Mesenchymal stem cell (in vitro differentiated cells and primary cell): ENCODE measurements at regions not wholly inside any gene's neighbourhood (a gene's known extent, or its start where the extent isn't known, plus 50 kb on each side); places are given as distances from the start of the nearest gene placed in this dataset.

Source experiments
- DNase-seq: peaks from one replicate; pipeline ENCODE4 v3.0.0-alpha.2; 2013
- H2AFZ ChIP-seq: one replicate; pipeline ENCODE4 v1.6.1; 2013; ENCODE audit warnings: low read depth, mild to moderate bottlenecking, control low read depth, inconsistent platforms, low read length, moderate library complexity
- H2AK5ac ChIP-seq: 2 replicates; pipeline ENCODE4 v1.6.1; 2013; ENCODE audit warnings: low read length, moderate library complexity, mild to moderate bottlenecking, inconsistent platforms; ENCODE audit not compliant: severe bottlenecking
- H2BK120ac ChIP-seq: one replicate; pipeline ENCODE4 v1.6.1; 2013; ENCODE audit warnings: low read depth, mild to moderate bottlenecking, inconsistent platforms, low read length, moderate library complexity
- H2BK12ac ChIP-seq, 2 experiments: one replicate each; pipeline ENCODE4 v1.6.1; 2013; ENCODE audit warnings: inconsistent platforms in 2 of 2, low read length in 2 of 2, mild to moderate bottlenecking in 2 of 2, moderate library complexity in 2 of 2, control low read depth in 1 of 2
- H2BK15ac ChIP-seq: one replicate; pipeline ENCODE4 v1.6.1; 2013; ENCODE audit warnings: mild to moderate bottlenecking, low read depth, inconsistent platforms; ENCODE audit not compliant: poor library complexity, severe bottlenecking
- H2BK5ac ChIP-seq: 2 replicates; pipeline ENCODE4 v1.6.1; 2013; ENCODE audit warnings: low read depth, mild to moderate bottlenecking, low read length, control low read depth, inconsistent platforms; ENCODE audit not compliant: poor library complexity, severe bottlenecking
- H3K14ac ChIP-seq, 2 experiments: one replicate each; pipeline ENCODE4 v1.6.1; 2013; ENCODE audit warnings: inconsistent platforms in 2 of 2, low read length in 2 of 2, control low read depth in 1 of 2, mild to moderate bottlenecking in 1 of 2, moderate library complexity in 1 of 2
- H3K18ac ChIP-seq, 2 experiments: one replicate each; pipeline ENCODE4 v1.6.1; 2013; ENCODE audit warnings: inconsistent platforms in 2 of 2, low read length in 2 of 2, control low read depth in 1 of 2, low read depth in 1 of 2, mild to moderate bottlenecking in 1 of 2
- H3K23ac ChIP-seq, 2 experiments: one replicate each; pipeline ENCODE4 v1.6.1; 2013; ENCODE audit warnings: inconsistent platforms in 2 of 2, low read length in 2 of 2, mild to moderate bottlenecking in 2 of 2, moderate library complexity in 2 of 2, control low read depth in 1 of 2
- H3K27ac ChIP-seq: 2 replicates; pipeline ENCODE4 v1.5.1; 2013; ENCODE audit warnings: mild to moderate bottlenecking, moderate library complexity, low read length, control low read depth, inconsistent platforms; ENCODE audit not compliant: poor library complexity, severe bottlenecking
- H3K27me3 ChIP-seq, 2 experiments: 2 replicates each; pipeline versions ENCODE4 v1.6.1 to v1.7.0; 2013; ENCODE audit warnings: low read length in 2 of 2, mild to moderate bottlenecking in 2 of 2, moderate library complexity in 2 of 2, control low read depth in 1 of 2, inconsistent platforms in 1 of 2; ENCODE audit not compliant: control insufficient read depth in 1 of 2, insufficient read depth in 1 of 2
- H3K36me3 ChIP-seq, 2 experiments: 2 replicates each; pipeline versions ENCODE4 v1.6.1 to v1.7.0; 2013; ENCODE audit warnings: low read length in 2 of 2, control low read depth in 1 of 2, inconsistent platforms in 1 of 2, low read depth in 1 of 2, mild to moderate bottlenecking in 1 of 2; ENCODE audit not compliant: insufficient read depth in 2 of 2, control insufficient read depth in 1 of 2
- H3K4ac ChIP-seq, 2 experiments: one replicate each; pipeline ENCODE4 v1.6.1; 2013; ENCODE audit warnings: inconsistent platforms in 2 of 2, low read length in 2 of 2, mild to moderate bottlenecking in 2 of 2, moderate library complexity in 2 of 2, control low read depth in 1 of 2, low read depth in 1 of 2
- H3K4me1 ChIP-seq: 2 replicates; pipeline ENCODE4 v1.6.1; 2013; ENCODE audit warnings: low read depth, low read length, control low read depth; ENCODE audit not compliant: control insufficient read depth, insufficient read depth
- H3K4me2 ChIP-seq: 2 replicates; pipeline ENCODE4 v1.6.1; 2013; ENCODE audit warnings: low read length, mild to moderate bottlenecking, inconsistent platforms; ENCODE audit not compliant: poor library complexity, severe bottlenecking
- H3K4me3 ChIP-seq, 2 experiments: 2 replicates each; pipeline versions ENCODE4 v1.5.1 to v1.7.0; 2013; ENCODE audit warnings: low read length in 2 of 2, mild to moderate bottlenecking in 2 of 2, control low read depth in 1 of 2, low read depth in 1 of 2; ENCODE audit not compliant: insufficient read depth in 1 of 2
- H3K79me1 ChIP-seq: replicated peaks from 2 replicates; pipeline ENCODE4 v1.6.1; 2013; ENCODE audit warnings: mild to moderate bottlenecking, control low read depth, low read length, inconsistent platforms; ENCODE audit not compliant: poor library complexity, severe bottlenecking
- H3K9ac ChIP-seq: 2 replicates; pipeline ENCODE4 v1.7.0; 2013; ENCODE audit warnings: mild to moderate bottlenecking, low read length, moderate library complexity
- H3K9me3 ChIP-seq: 2 replicates; pipeline ENCODE4 v1.7.0; 2013; ENCODE audit warnings: mild to moderate bottlenecking, low read length; ENCODE audit not compliant: control insufficient read depth
- H4K8ac ChIP-seq: one replicate; pipeline ENCODE4 v1.6.1; 2013; ENCODE audit warnings: inconsistent platforms, mild to moderate bottlenecking, low read length, moderate library complexity
- H4K91ac ChIP-seq: one replicate; pipeline ENCODE4 v1.6.1; 2013; ENCODE audit warnings: mild to moderate bottlenecking, low read length, inconsistent platforms
- WGBS: methylation state at CpG from one replicate; pipeline ENCODE4 v1.1.7; 2013; ENCODE audit warnings: mixed read lengths; 5-methylcytosine and 5-hydroxymethylcytosine counted together

DNA sequence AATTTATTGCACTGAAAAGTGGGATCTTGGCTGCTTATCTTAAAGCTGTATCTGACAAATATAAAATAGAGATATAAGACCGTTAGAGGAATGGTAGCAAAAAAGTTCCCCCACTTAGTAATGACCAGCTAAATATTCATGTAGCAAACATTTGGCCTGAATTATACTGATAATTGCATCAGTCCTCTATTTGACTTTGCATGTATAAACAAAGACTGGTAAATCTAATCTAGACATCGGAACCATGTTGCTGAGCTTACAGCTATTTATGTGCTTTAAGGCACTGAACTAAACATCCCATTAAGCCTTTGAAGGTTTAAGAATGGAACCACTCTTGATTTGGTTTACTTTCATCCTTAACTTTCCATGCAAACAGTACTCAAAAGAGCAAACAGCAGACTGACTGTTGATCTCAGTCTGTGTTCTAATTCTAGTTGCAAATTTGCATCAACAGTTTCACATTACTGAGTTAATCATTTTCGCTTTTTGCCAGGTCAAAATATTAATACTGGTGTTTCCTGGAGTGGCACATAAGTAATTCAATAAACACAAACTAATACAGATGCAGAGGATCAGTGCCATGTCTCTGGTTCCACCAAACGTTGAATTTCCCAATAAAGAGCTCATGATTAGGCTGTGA, 203.5 kb upstream of the HTR2A start:
- H3K9me3 ChIP-seq = no peaks in the 10 kb centered on the region
- WGBS = 58% methylated on average over 3 of the region's 4 CpGs
- H4K8ac ChIP-seq = no peak overlapping the region
- no peak overlapping the region for H3K4ac ChIP-seq
- H2BK120ac ChIP-seq = no peak overlapping the region
- no peak overlapping the region for H3K9ac ChIP-seq
- DNase-seq = peak; percentile 46
- no peak overlapping the region for H3K27ac ChIP-seq
- H2AK5ac ChIP-seq = no peak overlapping the region
- H3K4me1 ChIP-seq = no peaks in the 10 kb centered on the region
- no peak overlapping the region for H3K18ac ChIP-seq
- no peak overlapping the region for H2AFZ ChIP-seq
- H3K79me1 ChIP-seq = no peaks in the 10 kb centered on the region
- no peak overlapping the region for H2BK12ac ChIP-seq
- no peak overlapping the region for H4K91ac ChIP-seq
- H3K4me3 ChIP-seq = no peak overlapping the region
- H2BK5ac ChIP-seq = no peak overlapping the region
- no peaks in the 10 kb centered on the region for H3K36me3 ChIP-seq
- H2BK15ac ChIP-seq = no peak overlapping the region
- no peak overlapping the region for H3K23ac ChIP-seq
- H3K14ac ChIP-seq = no peak overlapping the region
- H3K4me2 ChIP-seq = no peak overlapping the region
- H3K27me3 ChIP-seq = no peaks in the 10 kb centered on the region

DNA sequence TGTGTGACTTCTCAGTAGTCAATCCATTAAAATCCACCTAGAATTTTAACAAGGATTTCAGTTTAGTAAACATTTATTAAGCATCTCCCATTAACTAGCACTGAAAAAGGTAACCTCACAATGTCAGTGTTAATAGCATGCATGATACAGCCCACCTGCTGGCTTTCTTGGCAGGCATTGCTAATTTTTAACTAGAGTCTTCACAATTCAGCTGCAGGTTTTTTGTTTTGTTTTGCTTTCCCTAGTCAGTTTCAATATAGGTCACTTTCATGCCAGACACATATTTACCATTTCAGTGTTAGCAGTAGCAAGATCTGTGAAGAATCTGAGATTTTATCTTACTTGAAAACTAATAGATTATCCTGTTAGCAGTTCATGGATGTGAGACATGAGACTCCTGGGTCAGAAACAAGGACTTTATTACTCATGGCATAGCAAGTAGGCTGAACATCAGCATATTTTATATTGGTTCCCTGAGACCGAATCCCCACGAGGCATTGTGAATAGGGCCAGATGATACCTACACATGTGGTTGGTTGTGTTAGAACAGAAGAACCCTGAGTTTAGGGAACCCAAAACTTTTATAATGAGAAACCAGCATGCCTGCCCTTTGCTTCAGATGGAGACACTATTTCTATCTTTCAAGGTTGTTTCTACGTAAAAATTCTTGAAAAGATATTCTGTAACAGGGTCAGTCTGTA, 198.0 kb upstream of the HTR2A start:
- WGBS = 83% methylated on average over 3 of the region's 3 CpGs
- Histone ChIP-seq H3K79me1 (no peaks in the 10 kb centered on the region), H3K4me1 (no peaks in the 10 kb centered on the region), H2BK12ac (no peak overlapping the region), H3K18ac (no peak overlapping the region), H4K8ac (no peak overlapping the region), H3K4ac (no peak overlapping the region), H2AFZ (no peak overlapping the region), H3K14ac (no peak overlapping the region), H2BK120ac (no peak overlapping the region), H3K27me3 (no peaks in the 10 kb centered on the region), H3K9ac (no peak overlapping the region), H2BK15ac (no peak overlapping the region), H3K27ac (peak overlapping the region; percentile 74), H3K9me3 (no peaks in the 10 kb centered on the region), H2BK5ac (no peak overlapping the region), H3K23ac (no peak overlapping the region), H2AK5ac (peak overlapping the region; percentile 49), H3K4me3 (no peak overlapping the region), H4K91ac (no peak overlapping the region), H3K36me3 (no peaks in the 10 kb centered on the region), H3K4me2 (no peak overlapping the region)
- no peak for DNase-seq

DNA sequence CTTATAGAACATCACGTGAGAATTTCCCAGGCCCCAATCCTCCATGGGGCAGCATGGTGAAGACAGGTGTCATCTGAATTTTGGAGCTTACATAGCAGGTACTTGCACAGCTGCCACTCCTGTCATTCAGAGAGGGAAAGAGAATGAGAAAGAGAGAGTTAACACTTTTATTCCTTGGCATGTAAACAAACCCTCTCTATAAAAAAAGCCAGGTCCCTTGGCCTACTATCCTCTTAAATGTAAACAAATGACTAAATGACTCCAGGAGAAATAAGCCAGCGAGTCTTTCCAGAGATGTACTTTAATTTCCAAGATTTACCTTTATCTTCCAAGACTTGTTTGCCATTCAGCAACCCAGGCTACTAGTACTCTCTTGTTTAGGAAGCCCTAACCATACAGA, 195.3 kb upstream of the HTR2A start:
- WGBS = 45% methylated on average over 2 of the region's 2 CpGs
- Histone ChIP-seq H3K27ac (no peak overlapping the region), H3K79me1 (no peaks in the 10 kb centered on the region), H3K4ac (no peak overlapping the region), H2BK120ac (no peak overlapping the region), H3K14ac (no peak overlapping the region), H3K9ac (no peak overlapping the region), H2AK5ac (no peak overlapping the region), H2BK5ac (no peak overlapping the region), H3K4me2 (no peak overlapping the region), H4K8ac (no peak overlapping the region), H3K27me3 (no peaks in the 10 kb centered on the region), H3K18ac (no peak overlapping the region), H2BK12ac (no peak overlapping the region), H2BK15ac (no peak overlapping the region), H2AFZ (no peak overlapping the region), H3K36me3 (no peaks in the 10 kb centered on the region), H4K91ac (no peak overlapping the region), H3K4me1 (no peaks in the 10 kb centered on the region), H3K9me3 (no peaks in the 10 kb centered on the region), H3K23ac (no peak overlapping the region), H3K4me3 (no peak overlapping the region)
- DNase-seq = peak; percentile 35

DNA sequence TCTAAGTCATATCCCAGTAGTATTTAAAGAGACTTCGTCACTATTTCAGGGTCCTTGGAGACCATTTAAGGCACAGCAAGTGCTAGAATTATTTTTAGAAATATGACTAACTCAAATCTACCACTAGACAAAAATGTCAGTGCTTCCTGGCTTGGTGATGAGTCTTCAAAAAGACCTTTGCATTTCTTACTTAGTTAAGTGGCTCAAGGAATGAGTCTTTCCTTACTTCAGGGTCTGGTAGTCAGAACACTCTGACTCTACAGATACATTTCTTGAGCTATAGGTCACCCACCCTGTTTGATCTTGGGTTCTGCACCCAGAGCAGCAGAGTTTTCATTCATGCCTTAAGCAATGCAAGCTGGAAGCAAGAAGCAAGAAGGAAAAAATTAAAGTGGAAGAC, 191.0 kb upstream of the HTR2A start:
- Histone ChIP-seq H3K27me3 (no peaks in the 10 kb centered on the region), H2AFZ (no peak overlapping the region), H3K23ac (no peak overlapping the region), H4K8ac (no peak overlapping the region), H4K91ac (no peak overlapping the region), H2BK15ac (no peak overlapping the region), H3K4me1 (no peaks in the 10 kb centered on the region), H3K18ac (no peak overlapping the region), H2BK5ac (no peak overlapping the region), H3K36me3 (no peaks in the 10 kb centered on the region), H3K9me3 (no peaks in the 10 kb centered on the region), H3K4ac (no peak overlapping the region), H3K79me1 (no peaks in the 10 kb centered on the region), H3K4me3 (no peak overlapping the region), H3K27ac (no peak overlapping the region), H3K9ac (peak overlapping the region; percentile 16), H3K14ac (no peak overlapping the region), H2BK12ac (no peak overlapping the region), H2BK120ac (no peak overlapping the region), H2AK5ac (no peak overlapping the region), H3K4me2 (no peak overlapping the region)
- DNase-seq = peak; percentile 76
- WGBS = no CpG with 5 or more reads among the region's 1 CpG
